WTC11 (cell line): ENCODE measurements at regions not wholly inside any gene's neighbourhood (a gene's known extent, or its start where the extent isn't known, plus 50 kb on each side); places are given as distances from the start of the nearest gene placed in this dataset.

ENCODE experiments used
- ATAC-seq: fragments of 200-7000 bp; cut with Tn5 transposase; 2 replicates; pipeline ENCODE4 v1.10.0; 2021; ENCODE audit warnings: mild to moderate bottlenecking, moderate library complexity
- CTCF ChIA-PET: fragments of 300-600 bp; sonication (Branson Sonifier 250); formaldehyde crosslinking; loops from one replicate; lab custom pipeline; 2021; ENCODE audit warnings: antibody characterized with exemption; lab: Charles Lee
- POLR2A ChIA-PET: fragments of 350-600 bp; sonication (Branson Sonifier 250); formaldehyde crosslinking; loops from one replicate; lab custom pipeline; 2021; ENCODE audit warnings: antibody characterized with exemption; lab: Charles Lee
- DNase-seq: peaks from one replicate; pipeline ENCODE4 v3.0.0; 2021; ENCODE audit warnings: low spot score
- H3K27ac Mint-ChIP-seq: 2 replicates; pipeline ENCODE4 v1.8.0; 2021; ENCODE audit warnings: mixed read lengths
- H3K27me3 Mint-ChIP-seq: 2 replicates; pipeline ENCODE4 v1.8.0; 2021; ENCODE audit warnings: low read depth, mild to moderate bottlenecking, moderate library complexity, mixed read lengths
- H3K36me3 Mint-ChIP-seq: 2 replicates; pipeline ENCODE4 v1.8.0; 2021; ENCODE audit warnings: mixed read lengths
- H3K4me1 Mint-ChIP-seq: 2 replicates; pipeline ENCODE4 v1.8.0; 2022; ENCODE audit warnings: mixed read lengths
- H3K4me3 Mint-ChIP-seq: 2 replicates; pipeline ENCODE4 v1.8.0; 2021; ENCODE audit warnings: mild to moderate bottlenecking, moderate library complexity, mixed read lengths
- H3K9me3 Mint-ChIP-seq: 2 replicates; pipeline ENCODE4 v1.8.0; 2021; ENCODE audit warnings: mixed read lengths
- ESRRA ChIP-seq: sonication (generic); formaldehyde crosslinking; IDR thresholded peaks from 2 replicates; pipeline ENCODE4 v1.8.1; 2022; ENCODE audit warnings: mild to moderate bottlenecking, missing genetic modification reagents, borderline replicate concordance
- JUN ChIP-seq: sonication (generic); formaldehyde crosslinking; IDR thresholded peaks from 2 replicates; pipeline ENCODE4 v1.8.0; 2023; ENCODE audit warnings: mild to moderate bottlenecking, missing genetic modification reagents
- KAT7 ChIP-seq: sonication (generic); formaldehyde crosslinking; IDR thresholded peaks from 2 replicates; pipeline ENCODE4 v1.8.1; 2023; ENCODE audit warnings: missing genetic modification reagents, mild to moderate bottlenecking, borderline replicate concordance
- NR3C1 ChIP-seq: sonication (generic); formaldehyde crosslinking; conservative IDR thresholded peaks from 2 replicates; pipeline ENCODE4 v1.8.1; 2023; ENCODE audit warnings: low read depth, mild to moderate bottlenecking, missing genetic modification reagents
- TEAD1 ChIP-seq: sonication (generic); formaldehyde crosslinking; IDR thresholded peaks from 2 replicates; pipeline ENCODE4 v1.8.0; 2022; ENCODE audit warnings: mild to moderate bottlenecking, missing genetic modification reagents
- ZNF219 ChIP-seq: sonication (generic); formaldehyde crosslinking; IDR thresholded peaks from 2 replicates; pipeline ENCODE4 v1.8.0; 2023; ENCODE audit warnings: missing genetic modification reagents, mild to moderate bottlenecking, borderline replicate concordance
- ZNF396 ChIP-seq: fragments of 250-450 bp; sonication (Bioruptor Pico); IDR thresholded peaks from 2 replicates; pipeline ENCODE4 v1.8.0; 2021; ENCODE audit warnings: mild to moderate bottlenecking, moderate library complexity, borderline replicate concordance
- ZNF671 ChIP-seq: fragments of 250-450 bp; sonication (Bioruptor Pico); IDR thresholded peaks from 2 replicates; pipeline ENCODE4 v1.8.0; 2021; ENCODE audit warnings: mild to moderate bottlenecking
- TF ChIP-seq, protein P1 (sequence below): sonication (generic); formaldehyde crosslinking; IDR thresholded peaks from 2 replicates; pipeline ENCODE4 v1.8.1; 2022; ENCODE audit warnings: missing genetic modification reagents, borderline replicate concordance
- TF ChIP-seq, protein P2 (sequence below): sonication (generic); formaldehyde crosslinking; IDR thresholded peaks from 2 replicates; pipeline ENCODE4 v1.8.0; 2023; ENCODE audit warnings: missing genetic modification reagents, mild to moderate bottlenecking, borderline replicate concordance
- TF ChIP-seq, protein P3 (sequence below): sonication (generic); formaldehyde crosslinking; IDR thresholded peaks from 2 replicates; pipeline ENCODE4 v1.8.0; 2022; ENCODE audit warnings: mild to moderate bottlenecking, missing genetic modification reagents
- TF ChIP-seq, protein P4 (sequence below): fragments of 250-450 bp; sonication (Bioruptor Pico); IDR thresholded peaks from 2 replicates; pipeline ENCODE4 v1.9.0; 2021; ENCODE audit warnings: mild to moderate bottlenecking, borderline replicate concordance
- TF ChIP-seq, protein P5 (sequence below): sonication (generic); formaldehyde crosslinking; IDR thresholded peaks from 2 replicates; pipeline ENCODE4 v1.8.1; 2023; ENCODE audit warnings: mild to moderate bottlenecking, moderate library complexity, missing genetic modification reagents
- TF ChIP-seq, protein P6 (sequence below): sonication (generic); formaldehyde crosslinking; IDR thresholded peaks from 2 replicates; pipeline ENCODE4 v1.8.0; 2023; ENCODE audit warnings: mild to moderate bottlenecking, missing genetic modification reagents

DNA sequence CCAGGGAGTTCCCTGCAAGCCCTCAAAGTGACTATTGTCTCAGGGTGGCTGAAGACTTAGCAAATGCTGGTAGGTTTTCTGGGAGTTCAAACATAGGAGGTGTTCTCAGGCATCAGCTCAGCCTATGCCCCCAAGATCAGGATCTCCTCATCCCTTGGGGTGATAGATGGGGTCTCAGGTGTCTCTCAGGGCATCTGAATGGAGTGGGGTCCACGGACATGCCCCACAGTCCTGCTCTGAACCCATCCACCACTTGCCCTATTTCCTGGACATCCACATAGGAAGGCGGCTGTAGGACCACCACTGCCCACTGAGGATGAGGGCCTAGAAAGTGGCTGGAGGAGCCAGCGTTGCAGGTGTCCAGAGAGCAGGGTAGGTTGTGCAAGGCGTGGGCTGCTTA is 287.0 kb upstream of the CXCR4 start (continued):
- TF ChIP-seq ZNF219 (no peak), KAT7 (no peak), TEAD1 (CRISPR knock-in tag) (no peak)
- TF ChIP-seq, protein P1, sequence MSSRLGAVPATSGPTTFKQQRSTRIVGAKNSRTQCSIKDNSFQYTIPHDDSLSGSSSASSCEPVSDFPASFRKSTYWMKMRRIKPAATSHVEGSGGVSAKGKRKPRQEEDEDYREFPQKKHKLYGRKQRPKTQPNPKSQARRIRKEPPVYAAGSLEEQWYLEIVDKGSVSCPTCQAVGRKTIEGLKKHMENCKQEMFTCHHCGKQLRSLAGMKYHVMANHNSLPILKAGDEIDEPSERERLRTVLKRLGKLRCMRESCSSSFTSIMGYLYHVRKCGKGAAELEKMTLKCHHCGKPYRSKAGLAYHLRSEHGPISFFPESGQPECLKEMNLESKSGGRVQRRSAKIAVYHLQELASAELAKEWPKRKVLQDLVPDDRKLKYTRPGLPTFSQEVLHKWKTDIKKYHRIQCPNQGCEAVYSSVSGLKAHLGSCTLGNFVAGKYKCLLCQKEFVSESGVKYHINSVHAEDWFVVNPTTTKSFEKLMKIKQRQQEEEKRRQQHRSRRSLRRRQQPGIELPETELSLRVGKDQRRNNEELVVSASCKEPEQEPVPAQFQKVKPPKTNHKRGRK (CRISPR knock-in tag): no peak

DNA sequence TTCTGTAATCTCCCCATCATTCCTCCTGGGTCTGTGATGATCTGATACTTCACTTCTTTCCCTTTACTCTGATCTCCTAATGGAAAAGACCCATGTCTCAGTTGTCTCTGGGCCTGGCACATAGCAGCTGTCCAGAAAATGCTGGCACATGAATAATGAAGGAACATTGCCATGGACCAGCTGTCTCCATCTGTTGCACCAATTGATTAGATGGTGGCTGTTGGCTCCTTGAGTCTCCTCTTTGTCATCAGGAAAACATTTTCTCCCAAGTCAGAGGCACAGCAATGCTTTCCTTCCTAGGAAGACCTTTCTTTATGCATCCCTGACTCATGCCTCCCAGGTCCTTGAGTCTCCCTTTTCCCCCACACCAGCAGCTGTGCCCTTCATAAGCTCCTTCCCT is 286.2 kb upstream of the CXCR4 start:
- H3K4me1 Mint-ChIP-seq: peaks cover 24% of the 10 kb centered on the region
- POLR2A ChIA-PET: no interaction called here
- DNase-seq: no peak
- ATAC-seq: no peak
- no peak overlapping the region for H3K4me3 Mint-ChIP-seq
- CTCF ChIA-PET: interaction anchor here (0.9 to 1.1 kb wide), 2 partner anchors 19 to 20 kb away, joined by 3 to 5 read pairs; no protein-coding TSS in a partner anchor
- no peaks in the 10 kb centered on the region for H3K9me3 Mint-ChIP-seq
- peaks cover 14% of the 10 kb centered on the region for H3K27me3 Mint-ChIP-seq
- H3K36me3 Mint-ChIP-seq: no peaks in the 10 kb centered on the region
- TF ChIP-seq ZNF671 (CRISPR knock-in tag): no peak
- TF ChIP-seq, protein P1 (CRISPR knock-in tag): no peak
- TF ChIP-seq, protein P2, sequence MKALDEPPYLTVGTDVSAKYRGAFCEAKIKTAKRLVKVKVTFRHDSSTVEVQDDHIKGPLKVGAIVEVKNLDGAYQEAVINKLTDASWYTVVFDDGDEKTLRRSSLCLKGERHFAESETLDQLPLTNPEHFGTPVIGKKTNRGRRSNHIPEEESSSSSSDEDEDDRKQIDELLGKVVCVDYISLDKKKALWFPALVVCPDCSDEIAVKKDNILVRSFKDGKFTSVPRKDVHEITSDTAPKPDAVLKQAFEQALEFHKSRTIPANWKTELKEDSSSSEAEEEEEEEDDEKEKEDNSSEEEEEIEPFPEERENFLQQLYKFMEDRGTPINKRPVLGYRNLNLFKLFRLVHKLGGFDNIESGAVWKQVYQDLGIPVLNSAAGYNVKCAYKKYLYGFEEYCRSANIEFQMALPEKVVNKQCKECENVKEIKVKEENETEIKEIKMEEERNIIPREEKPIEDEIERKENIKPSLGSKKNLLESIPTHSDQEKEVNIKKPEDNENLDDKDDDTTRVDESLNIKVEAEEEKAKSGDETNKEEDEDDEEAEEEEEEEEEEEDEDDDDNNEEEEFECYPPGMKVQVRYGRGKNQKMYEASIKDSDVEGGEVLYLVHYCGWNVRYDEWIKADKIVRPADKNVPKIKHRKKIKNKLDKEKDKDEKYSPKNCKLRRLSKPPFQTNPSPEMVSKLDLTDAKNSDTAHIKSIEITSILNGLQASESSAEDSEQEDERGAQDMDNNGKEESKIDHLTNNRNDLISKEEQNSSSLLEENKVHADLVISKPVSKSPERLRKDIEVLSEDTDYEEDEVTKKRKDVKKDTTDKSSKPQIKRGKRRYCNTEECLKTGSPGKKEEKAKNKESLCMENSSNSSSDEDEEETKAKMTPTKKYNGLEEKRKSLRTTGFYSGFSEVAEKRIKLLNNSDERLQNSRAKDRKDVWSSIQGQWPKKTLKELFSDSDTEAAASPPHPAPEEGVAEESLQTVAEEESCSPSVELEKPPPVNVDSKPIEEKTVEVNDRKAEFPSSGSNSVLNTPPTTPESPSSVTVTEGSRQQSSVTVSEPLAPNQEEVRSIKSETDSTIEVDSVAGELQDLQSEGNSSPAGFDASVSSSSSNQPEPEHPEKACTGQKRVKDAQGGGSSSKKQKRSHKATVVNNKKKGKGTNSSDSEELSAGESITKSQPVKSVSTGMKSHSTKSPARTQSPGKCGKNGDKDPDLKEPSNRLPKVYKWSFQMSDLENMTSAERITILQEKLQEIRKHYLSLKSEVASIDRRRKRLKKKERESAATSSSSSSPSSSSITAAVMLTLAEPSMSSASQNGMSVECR: no peak
- TF ChIP-seq NR3C1 (CRISPR knock-in tag): no peak
- no peak for TF ChIP-seq ZNF396
- TF ChIP-seq, protein P3, sequence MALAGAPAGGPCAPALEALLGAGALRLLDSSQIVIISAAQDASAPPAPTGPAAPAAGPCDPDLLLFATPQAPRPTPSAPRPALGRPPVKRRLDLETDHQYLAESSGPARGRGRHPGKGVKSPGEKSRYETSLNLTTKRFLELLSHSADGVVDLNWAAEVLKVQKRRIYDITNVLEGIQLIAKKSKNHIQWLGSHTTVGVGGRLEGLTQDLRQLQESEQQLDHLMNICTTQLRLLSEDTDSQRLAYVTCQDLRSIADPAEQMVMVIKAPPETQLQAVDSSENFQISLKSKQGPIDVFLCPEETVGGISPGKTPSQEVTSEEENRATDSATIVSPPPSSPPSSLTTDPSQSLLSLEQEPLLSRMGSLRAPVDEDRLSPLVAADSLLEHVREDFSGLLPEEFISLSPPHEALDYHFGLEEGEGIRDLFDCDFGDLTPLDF (CRISPR knock-in tag): no peak
- TF ChIP-seq, protein P4, sequence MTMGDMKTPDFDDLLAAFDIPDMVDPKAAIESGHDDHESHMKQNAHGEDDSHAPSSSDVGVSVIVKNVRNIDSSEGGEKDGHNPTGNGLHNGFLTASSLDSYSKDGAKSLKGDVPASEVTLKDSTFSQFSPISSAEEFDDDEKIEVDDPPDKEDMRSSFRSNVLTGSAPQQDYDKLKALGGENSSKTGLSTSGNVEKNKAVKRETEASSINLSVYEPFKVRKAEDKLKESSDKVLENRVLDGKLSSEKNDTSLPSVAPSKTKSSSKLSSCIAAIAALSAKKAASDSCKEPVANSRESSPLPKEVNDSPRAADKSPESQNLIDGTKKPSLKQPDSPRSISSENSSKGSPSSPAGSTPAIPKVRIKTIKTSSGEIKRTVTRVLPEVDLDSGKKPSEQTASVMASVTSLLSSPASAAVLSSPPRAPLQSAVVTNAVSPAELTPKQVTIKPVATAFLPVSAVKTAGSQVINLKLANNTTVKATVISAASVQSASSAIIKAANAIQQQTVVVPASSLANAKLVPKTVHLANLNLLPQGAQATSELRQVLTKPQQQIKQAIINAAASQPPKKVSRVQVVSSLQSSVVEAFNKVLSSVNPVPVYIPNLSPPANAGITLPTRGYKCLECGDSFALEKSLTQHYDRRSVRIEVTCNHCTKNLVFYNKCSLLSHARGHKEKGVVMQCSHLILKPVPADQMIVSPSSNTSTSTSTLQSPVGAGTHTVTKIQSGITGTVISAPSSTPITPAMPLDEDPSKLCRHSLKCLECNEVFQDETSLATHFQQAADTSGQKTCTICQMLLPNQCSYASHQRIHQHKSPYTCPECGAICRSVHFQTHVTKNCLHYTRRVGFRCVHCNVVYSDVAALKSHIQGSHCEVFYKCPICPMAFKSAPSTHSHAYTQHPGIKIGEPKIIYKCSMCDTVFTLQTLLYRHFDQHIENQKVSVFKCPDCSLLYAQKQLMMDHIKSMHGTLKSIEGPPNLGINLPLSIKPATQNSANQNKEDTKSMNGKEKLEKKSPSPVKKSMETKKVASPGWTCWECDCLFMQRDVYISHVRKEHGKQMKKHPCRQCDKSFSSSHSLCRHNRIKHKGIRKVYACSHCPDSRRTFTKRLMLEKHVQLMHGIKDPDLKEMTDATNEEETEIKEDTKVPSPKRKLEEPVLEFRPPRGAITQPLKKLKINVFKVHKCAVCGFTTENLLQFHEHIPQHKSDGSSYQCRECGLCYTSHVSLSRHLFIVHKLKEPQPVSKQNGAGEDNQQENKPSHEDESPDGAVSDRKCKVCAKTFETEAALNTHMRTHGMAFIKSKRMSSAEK (CRISPR knock-in tag): no peak
- TF ChIP-seq KAT7: no peak
- TF ChIP-seq JUN (CRISPR knock-in tag): no peak
- TF ChIP-seq ZNF219: no peak
- no peak for TF ChIP-seq ESRRA
- TF ChIP-seq, protein P5, sequence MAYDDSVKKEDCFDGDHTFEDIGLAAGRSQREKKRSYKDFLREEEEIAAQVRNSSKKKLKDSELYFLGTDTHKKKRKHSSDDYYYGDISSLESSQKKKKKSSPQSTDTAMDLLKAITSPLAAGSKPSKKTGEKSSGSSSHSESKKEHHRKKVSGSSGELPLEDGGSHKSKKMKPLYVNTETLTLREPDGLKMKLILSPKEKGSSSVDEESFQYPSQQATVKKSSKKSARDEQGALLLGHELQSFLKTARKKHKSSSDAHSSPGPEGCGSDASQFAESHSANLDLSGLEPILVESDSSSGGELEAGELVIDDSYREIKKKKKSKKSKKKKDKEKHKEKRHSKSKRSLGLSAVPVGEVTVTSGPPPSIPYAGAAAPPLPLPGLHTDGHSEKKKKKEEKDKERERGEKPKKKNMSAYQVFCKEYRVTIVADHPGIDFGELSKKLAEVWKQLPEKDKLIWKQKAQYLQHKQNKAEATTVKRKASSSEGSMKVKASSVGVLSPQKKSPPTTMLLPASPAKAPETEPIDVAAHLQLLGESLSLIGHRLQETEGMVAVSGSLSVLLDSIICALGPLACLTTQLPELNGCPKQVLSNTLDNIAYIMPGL (CRISPR knock-in tag): no peak
- TF ChIP-seq, protein P6, sequence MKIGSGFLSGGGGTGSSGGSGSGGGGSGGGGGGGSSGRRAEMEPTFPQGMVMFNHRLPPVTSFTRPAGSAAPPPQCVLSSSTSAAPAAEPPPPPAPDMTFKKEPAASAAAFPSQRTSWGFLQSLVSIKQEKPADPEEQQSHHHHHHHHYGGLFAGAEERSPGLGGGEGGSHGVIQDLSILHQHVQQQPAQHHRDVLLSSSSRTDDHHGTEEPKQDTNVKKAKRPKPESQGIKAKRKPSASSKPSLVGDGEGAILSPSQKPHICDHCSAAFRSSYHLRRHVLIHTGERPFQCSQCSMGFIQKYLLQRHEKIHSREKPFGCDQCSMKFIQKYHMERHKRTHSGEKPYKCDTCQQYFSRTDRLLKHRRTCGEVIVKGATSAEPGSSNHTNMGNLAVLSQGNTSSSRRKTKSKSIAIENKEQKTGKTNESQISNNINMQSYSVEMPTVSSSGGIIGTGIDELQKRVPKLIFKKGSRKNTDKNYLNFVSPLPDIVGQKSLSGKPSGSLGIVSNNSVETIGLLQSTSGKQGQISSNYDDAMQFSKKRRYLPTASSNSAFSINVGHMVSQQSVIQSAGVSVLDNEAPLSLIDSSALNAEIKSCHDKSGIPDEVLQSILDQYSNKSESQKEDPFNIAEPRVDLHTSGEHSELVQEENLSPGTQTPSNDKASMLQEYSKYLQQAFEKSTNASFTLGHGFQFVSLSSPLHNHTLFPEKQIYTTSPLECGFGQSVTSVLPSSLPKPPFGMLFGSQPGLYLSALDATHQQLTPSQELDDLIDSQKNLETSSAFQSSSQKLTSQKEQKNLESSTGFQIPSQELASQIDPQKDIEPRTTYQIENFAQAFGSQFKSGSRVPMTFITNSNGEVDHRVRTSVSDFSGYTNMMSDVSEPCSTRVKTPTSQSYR (CRISPR knock-in tag): no peak
- no peak overlapping the region for H3K27ac Mint-ChIP-seq
